H1 (cell line): ENCODE measurements at regions not wholly inside any gene's neighbourhood (a gene's known extent, or its start where the extent isn't known, plus 50 kb on each side); places are given as distances from the start of the nearest gene placed in this dataset.

Source experiments
- CTCF ChIA-PET: fragments of 300-600 bp; sonication (Branson Sonifier 250); formaldehyde crosslinking; loops from one replicate; lab custom pipeline; 2021; ENCODE audit not compliant: partially characterized antibody; lab: Charles Lee
- POLR2A ChIA-PET: fragments of 300-600 bp; sonication (Branson Sonifier 250); formaldehyde crosslinking; loops from one replicate; lab custom pipeline; 2021; ENCODE audit warnings: inconsistent platforms; ENCODE audit not compliant: partially characterized antibody; lab: Charles Lee
- DNase-seq, 2 experiments: peaks; one replicate each; pipeline versions ENCODE4 v3.0.0 to v3.0.0-alpha.2; 2010 to 2022; ENCODE audit warnings: low spot score in 2 of 2, low read depth in 1 of 2, mixed read lengths in 1 of 2
- FAIRE-seq: peaks from 2 replicates; lab custom pipeline; 2011; peaks lifted over from hg19 to GRCh38; lab: Jason Lieb, UNC
- H2AFZ ChIP-seq: 2 replicates; pipeline ENCODE4 v1.8.1; 2012; ENCODE audit warnings: low read length, inconsistent platforms
- H2AK5ac ChIP-seq: 2 replicates; pipeline ENCODE4 v1.6.1; 2013; ENCODE audit warnings: low read depth, low read length
- H2BK120ac ChIP-seq: replicated peaks from 2 replicates; pipeline ENCODE3; 2013; ENCODE audit warnings: low read depth, low read length, inconsistent platforms
- H2BK12ac ChIP-seq: 2 replicates; pipeline ENCODE4 v1.6.1; 2013; ENCODE audit warnings: low read depth, low read length
- H2BK15ac ChIP-seq: 2 replicates; pipeline ENCODE4 v1.6.1; 2013; ENCODE audit warnings: low read length
- H2BK20ac ChIP-seq: 2 replicates; pipeline ENCODE4 v1.6.1; 2013; ENCODE audit warnings: low read length
- H2BK5ac ChIP-seq: 2 replicates; pipeline ENCODE4 v1.6.1; 2013; ENCODE audit warnings: low read depth, low read length
- H3K14ac ChIP-seq: 2 replicates; pipeline ENCODE4 v1.6.1; 2013; ENCODE audit warnings: inconsistent platforms; ENCODE audit not compliant: insufficient read length
- H3K18ac ChIP-seq: 2 replicates; pipeline ENCODE4 v1.6.1; 2013; ENCODE audit warnings: low read length; ENCODE audit errors: extremely low read depth
- H3K23ac ChIP-seq: 2 replicates; pipeline ENCODE4 v1.6.1; 2013; ENCODE audit warnings: inconsistent platforms; ENCODE audit not compliant: insufficient read length
- H3K23me2 ChIP-seq: 2 replicates; pipeline ENCODE4 v1.6.1; 2013; ENCODE audit warnings: low read depth, low read length
- H3K27ac ChIP-seq: 2 replicates; pipeline ENCODE4 v1.6.1; 2011; ENCODE audit warnings: low read depth, low read length, inconsistent platforms
- H3K27me3 ChIP-seq, 4 experiments: replicated peaks in 1 of 4; 1 replicate in 1 of 4; 2 replicates in 3 of 4; pipeline versions ENCODE4 v1.6.1 to v1.8.1; 2011 to 2013; ENCODE audit warnings: low read length in 3 of 4, mild to moderate bottlenecking in 3 of 4, inconsistent platforms in 2 of 4, mixed read lengths in 2 of 4, moderate library complexity in 1 of 4; ENCODE audit not compliant: control insufficient read depth in 3 of 4, insufficient read depth in 3 of 4; ENCODE audit errors: extremely low read depth in 1 of 4
- H3K36me3 ChIP-seq, 4 experiments: 2 replicates each; pipeline versions ENCODE4 v1.6.1 to v1.8.1; 2011 to 2013; ENCODE audit warnings: mild to moderate bottlenecking in 4 of 4, low read length in 3 of 4, moderate library complexity in 2 of 4, control low read depth in 1 of 4, inconsistent platforms in 1 of 4; ENCODE audit not compliant: insufficient read depth in 4 of 4, control insufficient read depth in 2 of 4
- H3K4ac ChIP-seq: replicated peaks from 2 replicates; pipeline ENCODE3; 2013; ENCODE audit warnings: low read length, low read depth, mixed read lengths, inconsistent platforms; ENCODE audit not compliant: insufficient read length
- H3K4me1 ChIP-seq, 4 experiments: replicated peaks in 1 of 4; 1 replicate in 1 of 4; 2 replicates in 3 of 4; pipeline versions ENCODE4 v1.6.1 to v1.8.1; 2011 to 2013; ENCODE audit warnings: low read length in 3 of 4, inconsistent platforms in 2 of 4, mixed read lengths in 1 of 4; ENCODE audit not compliant: insufficient read depth in 4 of 4, control insufficient read depth in 3 of 4
- H3K4me2 ChIP-seq, 2 experiments: 2 replicates each; pipeline versions ENCODE4 v1.6.1 to v1.8.1; 2011 to 2013; ENCODE audit warnings: low read depth in 2 of 2, low read length in 2 of 2, control low read depth in 1 of 2, inconsistent platforms in 1 of 2, mild to moderate bottlenecking in 1 of 2; ENCODE audit not compliant: insufficient read depth in 1 of 2
- H3K4me3 ChIP-seq, 4 experiments: fragments of 200-600, 300-600 bp in 1 of 4; sonication (generic), shearing (Covaris generic), sonication (Bioruptor Twin) in 1 of 4; 2 replicates each; pipeline versions ENCODE4 v1.5.1 to v1.8.1; 2011 to 2016; ENCODE audit warnings: low read length in 4 of 4, low read depth in 3 of 4, control low read depth in 2 of 4, inconsistent platforms in 2 of 4, mild to moderate bottlenecking in 2 of 4, mixed read lengths in 1 of 4, moderate library complexity in 1 of 4; ENCODE audit not compliant: insufficient read depth in 2 of 4; ENCODE audit errors: extremely low read depth in 1 of 4
- H3K56ac ChIP-seq: replicated peaks from 2 replicates; pipeline ENCODE3; 2013; ENCODE audit warnings: low read depth, mild to moderate bottlenecking, mixed read lengths, low read length, inconsistent platforms; ENCODE audit not compliant: insufficient read length
- H3K79me1 ChIP-seq: 2 replicates; pipeline ENCODE4 v1.6.1; 2013; ENCODE audit warnings: low read depth, low read length, control low read depth
- H3K79me2 ChIP-seq, 2 experiments: 2 replicates each; pipeline versions ENCODE4 v1.6.1 to v1.8.1; 2012 to 2013; ENCODE audit warnings: low read length in 2 of 2, mild to moderate bottlenecking in 2 of 2, inconsistent platforms in 1 of 2; ENCODE audit not compliant: insufficient read depth in 2 of 2, control insufficient read depth in 1 of 2
- H3K9ac ChIP-seq, 4 experiments: replicated peaks in 1 of 4; 1 replicate in 1 of 4; 2 replicates in 3 of 4; pipeline versions ENCODE4 v1.6.1 to v1.8.1; 2011 to 2013; ENCODE audit warnings: low read depth in 3 of 4, low read length in 3 of 4, control low read depth in 2 of 4, mild to moderate bottlenecking in 2 of 4, moderate library complexity in 2 of 4, inconsistent platforms in 1 of 4; ENCODE audit errors: extremely low read depth in 1 of 4
- H3K9me3 ChIP-seq, 2 experiments: 2 replicates each; pipeline versions ENCODE4 v1.6.1 to v1.8.1; 2012 to 2013; ENCODE audit warnings: mild to moderate bottlenecking in 2 of 2, moderate library complexity in 2 of 2, control low read depth in 1 of 2, inconsistent platforms in 1 of 2, low read depth in 1 of 2, low read length in 1 of 2, mixed read lengths in 1 of 2; ENCODE audit not compliant: insufficient read depth in 2 of 2
- H4K20me1 ChIP-seq, 2 experiments: replicated peaks in 1 of 2; 2 replicates each; pipeline versions ENCODE3 to v1.8.1; 2011 to 2013; ENCODE audit warnings: inconsistent platforms in 2 of 2, low read length in 2 of 2, mild to moderate bottlenecking in 1 of 2; ENCODE audit not compliant: insufficient read depth in 2 of 2, control insufficient read depth in 1 of 2
- H4K5ac ChIP-seq: 2 replicates; pipeline ENCODE4 v1.6.1; 2013; ENCODE audit warnings: low read length, low read depth, mixed read lengths, inconsistent platforms; ENCODE audit not compliant: insufficient read length
- H4K8ac ChIP-seq: 2 replicates; pipeline ENCODE4 v1.8.0; 2013; ENCODE audit warnings: mild to moderate bottlenecking, moderate library complexity, low read length, inconsistent platforms; ENCODE audit not compliant: insufficient read depth; ENCODE audit errors: extremely low read depth
- H4K91ac ChIP-seq: replicated peaks from 2 replicates; pipeline ENCODE3; 2013; ENCODE audit warnings: low read length, mixed read lengths, inconsistent platforms; ENCODE audit not compliant: insufficient read length
- GABPA ChIP-seq: IDR thresholded peaks from 2 replicates; pipeline ENCODE4 v1.6.1; 2011; ENCODE audit warnings: mild to moderate bottlenecking, low read length, moderate library complexity, borderline replicate concordance; ENCODE audit not compliant: insufficient read depth
- POLR2AphosphoS5 ChIP-seq: IDR thresholded peaks from 2 replicates; pipeline ENCODE4 v1.6.1; 2011; ENCODE audit warnings: low read depth, low read length
- RXRA ChIP-seq: IDR thresholded peaks from 2 replicates; pipeline ENCODE4 v1.6.1; 2011; ENCODE audit warnings: low read depth, mild to moderate bottlenecking, low read length, moderate library complexity; ENCODE audit not compliant: insufficient read depth
- SRF ChIP-seq: IDR thresholded peaks from 2 replicates; pipeline ENCODE4 v1.6.1; 2011; ENCODE audit warnings: mild to moderate bottlenecking, low read depth, low read length, moderate library complexity
- TBP ChIP-seq: IDR thresholded peaks from 2 replicates; pipeline ENCODE4 v1.6.1; 2011; ENCODE audit warnings: low read depth, low read length, improper control_type of control experiment
- TEAD4 ChIP-seq: IDR thresholded peaks from 2 replicates; pipeline ENCODE4 v1.6.1; 2012; ENCODE audit warnings: low read depth, low read length, inconsistent platforms, mixed read lengths
- WGBS, 2 experiments: shearing (Covaris generic) in 1 of 2; methylation state at CpG; one replicate each; pipeline versions ENCODE4 v1.1.6 to v1.1.7; 2013 to 2015; ENCODE audit warnings: low lambda C conversion rate in 2 of 2, mixed read lengths in 2 of 2, inconsistent platforms in 1 of 2, low coverage in 1 of 2, missing lambda C conversion rate in 1 of 2; ENCODE audit not compliant: insufficient replicate concordance in 2 of 2, insufficient coverage in 1 of 2, insufficient read length in 1 of 2; ENCODE audit errors: extremely low coverage in 1 of 2, missing lambda C conversion rate in 1 of 2; 5-methylcytosine and 5-hydroxymethylcytosine counted together

GRCh38 chr21:36551321-36551720 lies 71.4 kb upstream of the CLDN14 start:
- no peaks in the 10 kb centered on the region for H3K79me2 ChIP-seq
- 93% methylated on average over 4 of the region's 4 CpGs; no CpG with 5 or more reads in 1 of the 2 experiments for WGBS, 2 experiments
- 0 out of 2 replicates have a peak overlapping the region, but pooled peaks have one; percentile 43 for H2AK5ac ChIP-seq
- peak in 1 of 2 experiments; percentile 41 for DNase-seq
- H2BK120ac ChIP-seq = no peak overlapping the region
- no peak for TF ChIP-seq RXRA
- no peak for TF ChIP-seq POLR2AphosphoS5
- no peak for TF ChIP-seq SRF
- no peak for TF ChIP-seq GABPA
- no peak for TF ChIP-seq TEAD4
- TF ChIP-seq TBP = no peak
- peak overlapping the region; percentile 29; the same call in 1 of the 2 replicates for H2BK12ac ChIP-seq
- H3K4me1 ChIP-seq = peaks cover 0 to 8% (median 1%) of the 10 kb centered on the region in 4 experiments; a peak in 4 of 7 replicates
- H4K8ac ChIP-seq = no peak overlapping the region
- H3K36me3 ChIP-seq = no peaks in the 10 kb centered on the region
- H2BK5ac ChIP-seq = no peak overlapping the region
- H3K9ac ChIP-seq = no peak overlapping the region
- H3K27ac ChIP-seq = no peak overlapping the region
- H3K9me3 ChIP-seq = no peaks in the 10 kb centered on the region
- no peak overlapping the region for H4K91ac ChIP-seq
- no peak overlapping the region for H4K5ac ChIP-seq
- H3K27me3 ChIP-seq = no peaks in the 10 kb centered on the region
- H2BK20ac ChIP-seq = no peak overlapping the region
- ChIA-PET CTCF (interaction anchor here (0.9 kb wide), 1 partner anchor 9 kb away, joined by 3 read pairs; no protein-coding TSS in a partner anchor), POLR2A (no interaction called here)
- no peak overlapping the region for H3K4me3 ChIP-seq
- no peak overlapping the region for H3K14ac ChIP-seq
- no peaks in the 10 kb centered on the region for H3K23me2 ChIP-seq
- H3K23ac ChIP-seq = no peak overlapping the region
- no peak overlapping the region for H2BK15ac ChIP-seq
- no peak overlapping the region for H3K4me2 ChIP-seq
- no peak overlapping the region for H3K56ac ChIP-seq
- H3K4ac ChIP-seq = no peak overlapping the region
- no peaks in the 10 kb centered on the region for H4K20me1 ChIP-seq
- H3K18ac ChIP-seq = peak overlapping the region; percentile 42; the same call in 1 of the 2 replicates
- H2AFZ ChIP-seq = peak overlapping the region; percentile 51; the same call in 1 of the 2 replicates
- FAIRE-seq = no peak
- no peaks in the 10 kb centered on the region for H3K79me1 ChIP-seq
